ENCODE measurements at regions not wholly inside any gene's neighbourhood (a gene's known extent, or its start where the extent isn't known, plus 50 kb on each side); places are given as distances from the start of the nearest gene placed in this dataset.

- no peak for ATAC-seq
Measured at GRCh38 chr2:14554849-14555545, 77.5 kb upstream of the LRATD1 start.

GRCh38 chr2:14557111-14557510 is 75.4 kb upstream of the LRATD1 start:
- ATAC-seq = no peak

- ATAC-seq = no peak
Measured at GRCh38 chr2:14557916-14558315, 74.6 kb upstream of the LRATD1 start.

GRCh38 chr2:14558335-14558919 is 74.1 kb upstream of the LRATD1 start:
- ATAC-seq = no peak

GRCh38 chr2:14560716-14561115 is 71.8 kb upstream of the LRATD1 start:
- ATAC-seq = no peak

- no peak for ATAC-seq
Measured at GRCh38 chr2:14563324-14563723, 69.2 kb upstream of the LRATD1 start.

GRCh38 chr2:14565666-14566065 is 66.9 kb upstream of the LRATD1 start:
- no peak for ATAC-seq

GRCh38 chr2:14567561-14567960 is 65.0 kb upstream of the LRATD1 start:
- ATAC-seq = no peak

GRCh38 chr2:14569294-14569693 is 63.2 kb upstream of the LRATD1 start:
- ATAC-seq = no peak

- no peak for ATAC-seq
Measured at GRCh38 chr2:14572633-14573032, 59.9 kb upstream of the LRATD1 start.

- ATAC-seq = no peak
Measured at GRCh38 chr2:14577843-14578242, 54.7 kb upstream of the LRATD1 start.

Measured in activated CD4-positive, CD25-positive, alpha-beta regulatory T cell treated with anti-CD3 and anti-CD28 coated beads, Interleukin-2, amount 50 U/mL, for 24 hours (primary cell).